Ecto neural progenitor cell (in vitro differentiated cells): ENCODE measurements at regions not wholly inside any gene's neighbourhood (a gene's known extent, or its start where the extent isn't known, plus 50 kb on each side); places are given as distances from the start of the nearest gene placed in this dataset.
"Not testable (repeated sequence)": the region's sequence is repeated elsewhere in the genome, so short reads cannot be mapped to it uniquely, and the experiment has no call there.

ENCODE experiments used
- DNase-seq: peaks from one replicate; pipeline ENCODE4 v3.0.0-alpha.2; 2018; ENCODE audit warnings: low spot score

DNA sequence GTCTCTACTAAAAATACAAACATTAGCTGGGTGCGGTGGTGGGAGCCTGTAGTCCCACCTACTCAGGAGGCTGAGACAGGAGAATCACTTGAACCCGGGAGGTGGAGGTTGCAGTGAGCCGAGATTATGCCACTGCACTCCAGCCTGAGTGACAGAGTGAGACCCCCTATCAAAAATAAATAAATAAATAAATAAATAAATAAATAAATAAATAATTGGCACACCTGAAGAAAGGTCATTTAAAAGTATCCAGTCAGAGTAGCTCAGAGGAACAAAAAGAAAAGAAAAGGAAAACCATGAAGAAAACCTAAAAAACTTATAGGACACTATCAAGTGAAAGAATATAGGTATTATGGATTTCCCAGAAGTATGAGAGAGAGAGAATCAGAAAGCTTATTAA lies 330.1 kb upstream of the AR start:
- DNase-seq, result not testable (repeated sequence)

DNA sequence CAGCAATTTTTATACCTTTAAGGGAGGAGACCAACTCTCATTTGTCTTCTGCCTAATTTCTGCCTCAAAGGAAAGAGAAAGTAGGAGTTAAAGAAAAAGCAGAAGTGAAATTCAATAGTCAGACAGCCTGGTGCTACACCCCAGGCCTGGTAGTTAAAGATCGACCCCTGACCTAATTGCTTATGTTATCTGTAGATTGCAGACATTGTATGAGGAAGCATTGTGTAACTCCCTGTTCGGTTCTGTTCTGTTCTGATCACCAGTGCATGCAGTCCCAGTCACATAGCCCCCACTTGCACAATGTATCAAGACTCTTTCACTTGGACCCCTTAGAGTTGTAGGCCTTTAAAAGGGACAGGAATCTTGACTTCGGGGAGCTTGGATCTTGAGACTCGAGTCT lies 335.9 kb upstream of the AR start:
- DNase-seq, result no peak

DNA sequence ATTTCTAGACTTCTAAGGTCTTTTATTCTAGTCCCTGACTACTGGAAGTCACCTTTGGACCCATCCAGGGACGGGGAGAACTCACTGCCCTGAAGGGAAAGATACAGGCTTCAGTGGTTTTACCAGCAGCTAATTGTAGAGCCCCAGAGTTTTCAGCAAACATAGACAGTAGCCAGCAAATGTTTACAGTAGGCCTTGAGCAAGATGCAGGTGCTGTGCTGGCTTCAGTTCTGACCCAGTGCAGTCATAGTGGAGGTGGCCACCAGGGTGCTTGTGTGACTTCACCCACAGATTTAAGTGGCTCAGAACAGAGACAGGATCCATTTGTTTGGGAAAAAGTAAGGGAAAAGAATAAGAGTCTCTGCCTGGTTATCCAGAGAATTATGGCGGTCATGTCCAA lies 384.4 kb upstream of the AR start:
- no peak for DNase-seq

DNA sequence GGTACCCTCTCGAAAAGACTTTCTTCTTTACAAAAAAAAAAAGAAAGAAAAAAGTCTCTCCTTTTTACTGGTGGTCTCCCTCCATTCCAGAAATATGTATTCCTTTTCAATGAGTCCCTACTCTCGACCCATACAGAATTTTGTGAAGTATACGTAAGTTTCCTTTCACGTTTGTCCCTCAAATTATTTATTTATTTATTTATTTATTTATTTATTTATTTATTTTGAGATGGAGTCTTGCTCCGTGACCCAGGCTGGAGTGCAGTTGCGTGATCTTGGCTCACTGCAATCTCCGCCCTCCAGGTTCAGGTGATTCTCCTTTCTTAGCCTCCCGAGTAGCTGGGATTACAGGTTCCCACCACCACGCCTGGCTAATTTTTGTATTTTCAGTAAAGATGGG lies 429.2 kb upstream of the AR start:
- no peak for DNase-seq

DNA sequence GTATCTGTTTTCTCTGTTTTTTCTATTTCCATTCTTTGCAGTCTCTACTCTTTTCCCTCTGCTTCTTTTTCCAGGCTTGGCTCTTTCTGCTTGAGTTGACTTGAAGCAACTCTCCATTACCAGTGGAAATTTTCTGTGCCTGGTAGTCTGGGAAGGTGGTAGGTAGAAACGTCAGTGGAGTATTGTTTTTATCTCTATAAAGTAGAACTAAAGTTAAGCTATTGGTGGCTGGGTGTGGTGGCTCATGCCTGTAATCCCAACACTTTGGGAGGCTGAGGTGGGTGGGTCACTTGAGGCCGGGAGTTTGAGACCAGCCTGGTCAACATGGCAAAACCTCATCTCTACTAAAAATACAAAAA lies 438.1 kb upstream of the AR start:
- no peak for DNase-seq

DNA sequence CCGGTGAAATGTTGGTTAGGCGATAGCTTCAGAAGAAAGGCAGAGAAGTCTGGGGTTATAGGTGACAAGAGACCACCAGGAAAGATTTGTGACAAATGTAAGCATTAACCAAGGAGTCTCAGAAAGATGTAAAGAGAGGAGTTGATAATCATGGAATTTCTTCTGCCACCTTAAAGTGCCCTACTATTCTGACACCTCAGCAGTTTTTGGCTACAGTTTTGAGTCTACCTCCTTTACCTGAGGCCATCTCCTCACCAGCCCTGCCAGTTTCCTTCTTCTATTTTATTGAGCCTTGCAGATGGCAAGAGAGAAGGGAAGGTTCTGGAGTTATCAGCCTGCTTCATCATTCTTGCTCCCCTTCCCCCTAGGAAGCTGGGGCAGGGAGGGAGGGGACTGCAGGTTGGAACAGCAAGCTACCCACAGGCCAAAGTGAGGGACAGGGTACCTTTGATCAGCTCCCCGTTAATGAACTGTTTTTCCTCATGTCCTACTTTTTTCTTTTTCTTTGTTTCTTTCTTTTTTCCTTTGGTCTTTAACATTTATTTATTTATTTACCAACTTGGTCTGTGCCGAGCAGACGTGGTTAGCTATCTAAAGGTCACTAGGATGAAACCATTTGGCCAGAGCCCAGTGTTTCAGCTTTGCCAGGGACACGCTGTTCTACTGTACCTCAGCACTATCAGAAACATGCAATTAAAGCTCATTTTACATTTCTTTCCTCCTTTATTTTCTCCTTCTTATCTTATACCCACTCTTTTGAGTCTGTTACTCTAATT lies 438.7 kb upstream of the AR start:
- no peak for DNase-seq

DNA sequence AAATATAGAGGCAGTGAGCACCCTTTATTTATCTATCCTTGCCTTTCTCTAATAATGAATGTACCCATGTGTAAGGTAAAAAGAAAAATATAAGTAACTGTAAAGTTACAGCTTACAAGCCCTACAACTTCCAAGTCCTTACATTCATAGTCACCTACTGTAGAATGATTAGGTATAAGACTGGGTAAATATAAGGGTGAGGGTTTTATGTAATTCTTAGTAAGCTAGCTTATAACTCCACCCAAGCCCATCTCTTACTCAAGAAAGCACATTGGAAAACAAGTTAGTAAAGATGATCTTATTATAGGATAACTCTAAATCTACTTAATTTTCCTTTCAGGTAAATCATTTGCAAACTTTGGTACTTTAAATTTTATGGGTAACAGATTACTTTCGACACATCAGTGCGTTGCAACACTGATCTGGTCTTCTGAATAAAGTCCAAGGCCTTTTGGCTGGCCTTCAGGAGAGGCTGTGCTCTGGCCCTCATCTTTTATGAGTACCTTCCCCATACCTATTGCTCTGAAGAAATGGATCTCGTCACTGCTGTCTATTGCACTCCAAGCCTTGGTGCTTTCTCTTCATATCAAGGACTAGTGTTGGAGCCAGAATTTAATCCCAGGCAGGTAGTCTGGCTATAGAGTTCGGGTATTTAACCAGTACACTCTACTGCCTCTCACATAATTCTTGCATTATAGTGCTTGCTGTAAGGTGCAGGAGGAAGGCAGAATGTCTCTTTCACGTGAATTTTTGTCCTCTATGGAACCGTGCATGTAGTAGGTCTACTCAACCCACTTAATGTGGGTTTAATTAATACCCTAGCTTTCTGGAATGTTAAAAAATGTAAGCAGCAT lies 443.6 kb upstream of the AR start:
- DNase-seq, result no peak

DNA sequence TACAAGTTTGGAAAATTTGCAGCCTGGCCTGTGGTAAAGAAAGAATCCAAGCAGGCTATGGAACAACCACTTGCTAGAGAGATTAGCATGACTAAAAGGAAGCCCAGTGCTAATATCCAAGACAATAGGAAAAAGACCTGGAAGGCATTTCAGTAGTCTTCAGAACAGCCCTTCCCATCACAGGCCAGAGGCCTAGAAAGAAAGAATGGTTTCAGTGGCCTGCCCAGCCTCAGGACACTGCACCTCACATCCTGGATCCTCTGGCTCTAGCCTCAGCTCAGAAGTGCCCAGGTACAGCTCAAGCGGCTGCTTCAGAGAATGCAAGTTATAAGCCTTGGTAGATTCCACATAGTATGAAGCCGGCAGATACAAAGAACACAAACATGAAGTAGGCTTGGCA lies 449.8 kb upstream of the AR start:
- no peak for DNase-seq

DNA sequence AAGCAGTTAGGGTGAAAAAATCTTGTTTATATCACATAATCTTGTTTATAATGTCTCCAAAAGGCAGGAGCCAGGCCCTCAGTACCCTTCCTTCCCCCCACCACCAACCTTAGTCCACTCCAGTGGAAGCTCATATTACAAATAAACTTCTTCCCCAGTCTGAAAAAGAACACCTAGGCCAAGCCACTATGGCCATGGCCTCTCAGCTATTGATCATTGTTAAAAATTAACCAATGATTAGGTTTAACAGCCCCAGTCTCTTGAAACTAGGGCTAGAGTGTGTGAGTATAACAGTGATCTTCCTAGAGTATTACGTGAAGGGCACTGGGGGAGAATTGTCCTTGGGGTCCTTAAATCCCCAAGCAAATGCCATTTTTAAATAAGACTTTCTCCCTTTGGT lies 411.9 kb upstream of the EDA2R start:
- DNase-seq, result no peak

DNA sequence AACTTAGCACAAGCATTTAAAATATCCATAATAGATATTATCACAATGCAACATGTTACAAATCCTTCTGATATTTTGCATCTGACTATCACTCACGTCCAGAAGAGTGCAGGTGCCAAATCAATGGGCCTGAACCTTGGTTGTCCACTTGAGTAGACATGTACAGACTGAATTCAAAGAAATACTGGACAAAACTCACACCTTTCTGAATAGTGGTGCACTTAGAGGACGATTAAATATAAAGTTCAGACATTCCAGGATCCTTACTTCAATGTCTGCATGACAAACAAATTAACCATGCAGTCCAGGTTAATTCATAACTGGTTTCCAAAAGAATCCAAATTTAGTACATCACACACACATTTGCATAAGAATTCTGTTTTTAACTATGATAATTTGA lies 406.0 kb upstream of the EDA2R start:
- DNase-seq, result no peak

DNA sequence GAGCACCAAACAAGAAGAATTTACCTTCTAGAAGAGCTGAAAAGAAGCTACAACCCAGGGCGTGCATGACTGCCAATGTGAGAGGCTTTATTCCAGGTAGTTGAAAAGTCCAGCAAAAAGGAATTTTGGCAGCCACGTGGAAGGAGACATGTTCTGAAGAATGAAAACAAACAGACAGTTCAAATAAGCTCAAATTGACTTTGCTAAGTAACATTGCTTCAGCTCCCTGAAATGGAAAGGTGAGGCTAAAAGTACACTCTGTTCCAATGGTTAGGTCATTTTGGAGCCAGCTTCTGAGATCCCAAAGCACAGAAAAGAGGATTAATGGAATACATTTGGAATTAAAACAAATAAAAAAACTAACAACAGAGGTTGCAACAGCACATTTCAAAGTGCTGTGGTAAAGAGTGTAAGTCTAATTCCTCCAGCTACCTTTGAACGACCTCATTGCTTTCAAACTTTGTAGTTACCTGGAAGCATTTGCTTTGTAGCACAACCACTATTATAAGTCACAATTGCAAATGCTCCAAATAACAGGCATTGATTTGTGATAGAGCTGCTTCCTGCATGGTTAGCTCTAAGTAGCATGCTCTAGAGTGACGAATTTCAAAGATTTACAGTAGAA lies 405.3 kb upstream of the EDA2R start:
- no peak for DNase-seq

DNA sequence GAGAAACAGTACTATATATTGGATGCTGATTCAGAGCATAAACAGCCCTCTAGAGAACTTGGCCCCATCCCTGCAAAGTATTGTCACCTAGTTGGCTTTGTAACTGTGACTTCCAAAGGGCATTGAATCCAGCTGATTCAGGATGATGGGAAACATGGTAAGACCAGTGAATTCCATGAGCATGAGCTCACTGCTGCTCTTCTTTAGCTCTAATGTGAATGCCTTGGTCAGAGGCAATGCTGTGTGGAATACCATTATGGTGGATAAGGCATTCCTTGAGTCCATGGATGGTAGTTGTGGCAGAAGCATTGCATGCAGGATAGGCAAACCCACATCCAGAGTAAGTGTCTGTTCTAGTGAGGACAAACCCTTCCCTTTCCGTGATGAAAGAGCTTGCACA lies 365.6 kb upstream of the EDA2R start:
- DNase-seq, result no peak

DNA sequence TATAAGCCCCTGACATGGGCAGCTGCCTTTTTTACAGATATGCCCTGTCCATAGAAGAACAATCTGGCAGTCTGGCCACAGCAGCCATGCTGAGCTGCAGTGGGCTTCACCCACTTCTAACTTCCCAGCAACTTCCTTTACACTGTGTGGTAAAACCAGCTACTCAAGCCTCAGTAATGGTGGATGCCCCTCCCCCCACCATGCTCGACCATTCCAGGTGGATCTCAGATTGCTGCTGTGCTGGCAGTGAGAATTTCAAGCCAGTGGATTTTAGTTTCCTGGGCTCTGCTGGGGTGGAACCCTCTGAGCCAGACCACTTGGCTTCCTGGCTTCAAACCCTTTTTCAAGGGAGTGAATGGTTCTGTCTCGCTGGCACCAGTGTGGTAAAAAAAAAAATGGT lies 355.9 kb upstream of the EDA2R start:
- DNase-seq, result no peak

DNA sequence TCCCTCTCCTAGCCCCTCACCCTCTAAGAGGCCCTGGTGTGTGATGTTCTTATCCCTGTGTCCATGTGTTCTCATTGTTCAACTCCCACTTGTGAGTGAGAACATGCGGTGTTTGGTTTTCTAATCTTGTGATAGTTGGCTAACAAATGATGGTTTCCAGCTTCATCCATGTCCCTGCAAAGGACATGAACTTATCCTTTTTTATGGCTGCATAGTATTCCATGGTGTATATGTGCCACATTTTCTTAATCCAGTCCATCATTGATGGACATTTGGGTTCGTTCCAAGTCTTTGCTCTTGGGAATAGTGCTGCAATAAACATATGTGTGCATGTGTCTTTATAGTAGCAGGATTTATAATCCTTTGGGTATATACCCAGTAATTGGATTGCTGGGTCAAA lies 353.2 kb upstream of the EDA2R start:
- DNase-seq, result not testable (repeated sequence)

DNA sequence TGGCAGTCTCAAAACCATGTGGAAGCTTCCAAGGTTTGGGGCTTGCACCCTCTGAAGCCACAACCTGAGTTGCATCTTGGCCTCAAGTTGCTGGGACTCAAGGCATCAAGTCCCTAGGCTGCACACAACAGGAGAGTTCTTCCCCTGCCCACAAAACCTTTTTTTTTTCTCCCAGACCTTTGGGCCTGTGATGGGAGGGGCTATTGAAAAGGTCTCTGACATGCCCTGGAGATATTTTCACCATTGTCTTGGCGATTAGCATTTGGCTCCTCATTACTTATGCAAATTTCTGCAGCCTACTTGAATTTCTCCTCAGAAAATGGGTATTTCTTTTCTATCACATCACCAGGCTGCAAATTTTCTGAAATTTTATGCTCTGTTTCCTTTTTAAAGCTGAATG lies 349.5 kb upstream of the EDA2R start:
- no peak for DNase-seq

DNA sequence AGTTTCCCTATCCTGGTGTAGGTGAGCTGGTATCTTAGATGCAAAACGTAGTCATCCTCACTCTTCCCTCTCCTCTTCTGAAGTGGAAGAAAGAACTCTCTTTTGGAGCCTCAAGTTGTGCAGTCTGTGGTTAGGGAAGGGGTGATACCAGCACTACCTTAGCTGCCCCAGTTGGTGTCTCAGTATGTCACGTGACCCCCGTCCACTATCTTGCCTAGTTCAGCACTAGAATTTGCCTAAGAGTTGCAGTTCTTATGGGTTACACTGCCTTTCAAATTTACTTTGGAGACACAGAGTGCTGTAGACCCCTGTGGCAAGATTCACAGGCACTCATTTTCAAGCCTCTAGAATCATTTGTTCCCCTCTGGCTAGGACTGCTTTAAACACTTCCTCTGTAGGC lies 322.8 kb upstream of the EDA2R start:
- DNase-seq, result no peak

DNA sequence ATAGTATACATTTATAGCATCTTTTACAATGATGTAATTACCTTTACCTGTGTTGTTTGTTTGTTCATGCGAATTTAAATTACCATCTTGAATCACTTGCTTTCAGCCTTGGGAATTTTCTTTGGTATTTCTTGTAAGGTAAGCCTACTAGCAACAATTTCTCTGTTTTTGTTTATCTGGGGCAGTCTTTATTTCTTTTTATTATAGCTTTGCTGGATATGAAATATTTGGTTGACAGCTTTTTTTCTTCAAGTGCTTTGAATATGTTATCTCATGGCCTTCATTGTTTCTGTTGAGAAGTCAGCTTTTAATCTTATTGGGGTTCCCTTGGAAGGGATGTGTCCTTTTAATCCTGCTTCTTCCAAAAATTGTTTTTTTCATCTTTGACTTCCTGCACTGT lies 292.8 kb upstream of the EDA2R start:
- no peak for DNase-seq

DNA sequence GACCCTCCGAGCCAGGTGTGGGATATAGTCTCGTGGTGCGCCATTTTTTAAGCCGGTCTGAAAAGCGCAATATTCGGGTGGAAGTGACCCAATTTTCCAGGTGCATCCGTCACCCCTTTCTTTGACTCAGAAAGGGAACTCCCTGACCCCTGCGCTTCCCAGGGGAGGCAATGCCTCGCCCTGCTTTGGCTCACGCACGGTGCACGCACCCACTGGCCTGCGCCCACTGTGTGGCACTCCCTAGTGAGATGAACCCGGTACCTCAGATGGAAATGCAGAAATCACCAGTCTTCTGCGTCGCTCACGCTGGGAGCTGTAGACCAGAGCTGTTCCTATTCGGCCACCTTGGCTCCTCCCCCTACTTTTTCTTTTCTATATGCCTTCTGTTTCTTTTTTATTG lies 291.6 kb upstream of the EDA2R start:
- not testable (repeated sequence) for DNase-seq

DNA sequence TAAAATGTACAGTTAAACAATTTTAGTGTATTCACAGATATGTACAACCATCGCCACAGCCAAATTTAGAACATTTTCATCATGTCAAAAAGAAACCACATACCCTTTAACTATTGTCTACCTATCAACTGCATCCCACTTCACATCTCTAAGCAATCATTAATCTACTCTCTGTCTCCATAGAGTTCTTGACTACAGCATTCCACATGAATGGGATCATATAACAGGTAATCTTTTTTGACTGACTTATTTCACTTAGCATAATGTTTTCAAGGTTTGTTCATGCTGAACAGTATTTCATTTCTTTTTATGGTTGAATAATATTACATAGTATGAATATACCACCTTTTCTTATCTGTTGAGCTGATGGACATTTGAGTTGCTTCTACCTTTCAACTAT lies 281.4 kb upstream of the EDA2R start:
- DNase-seq, result no peak

DNA sequence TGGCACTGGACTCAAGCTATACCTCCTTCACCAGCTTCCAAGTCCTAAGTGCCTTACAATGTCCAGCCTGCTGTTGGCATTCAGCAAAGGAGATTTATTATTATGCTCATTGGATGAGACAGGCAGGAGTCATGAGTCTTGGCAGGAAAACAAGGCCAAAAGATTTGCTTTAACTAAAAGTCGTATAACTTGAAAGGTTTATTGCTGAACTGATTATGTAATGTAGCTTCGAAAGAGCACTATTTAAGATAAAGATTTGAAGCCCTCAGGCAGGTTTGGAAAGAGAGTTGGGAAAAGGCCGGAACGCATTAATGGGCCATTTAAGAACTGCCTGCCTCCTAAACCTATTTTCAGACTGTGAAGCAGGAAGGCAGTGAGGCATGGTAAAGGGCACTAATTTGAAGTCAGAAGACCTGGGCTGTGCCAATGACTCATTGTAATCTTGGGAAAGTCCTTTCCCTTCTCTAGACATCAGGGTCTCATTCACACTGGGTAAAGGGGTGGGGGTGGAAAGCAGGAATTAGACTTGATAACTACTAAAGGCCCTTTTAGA lies 280.5 kb upstream of the EDA2R start:
- DNase-seq, result no peak

DNA sequence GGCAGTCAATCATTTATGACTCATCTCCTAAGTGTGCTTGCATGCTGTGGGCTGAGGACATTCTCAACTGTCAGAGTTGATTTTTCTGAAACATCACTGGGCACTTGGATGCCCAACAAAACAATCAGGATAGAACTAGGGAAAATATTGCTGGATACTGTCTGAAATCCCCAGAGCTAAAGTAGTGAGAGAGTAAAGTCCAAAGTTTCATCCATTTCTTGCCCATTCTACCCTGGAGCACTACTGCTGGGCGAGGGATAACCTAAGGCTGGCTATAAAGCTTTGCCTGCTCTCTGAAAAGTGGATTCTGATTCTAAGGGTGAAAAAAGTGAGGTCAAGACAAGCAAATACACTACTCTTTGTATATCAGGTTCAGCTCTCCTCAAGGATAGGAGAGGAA lies 279.6 kb upstream of the EDA2R start:
- DNase-seq, result no peak

DNA sequence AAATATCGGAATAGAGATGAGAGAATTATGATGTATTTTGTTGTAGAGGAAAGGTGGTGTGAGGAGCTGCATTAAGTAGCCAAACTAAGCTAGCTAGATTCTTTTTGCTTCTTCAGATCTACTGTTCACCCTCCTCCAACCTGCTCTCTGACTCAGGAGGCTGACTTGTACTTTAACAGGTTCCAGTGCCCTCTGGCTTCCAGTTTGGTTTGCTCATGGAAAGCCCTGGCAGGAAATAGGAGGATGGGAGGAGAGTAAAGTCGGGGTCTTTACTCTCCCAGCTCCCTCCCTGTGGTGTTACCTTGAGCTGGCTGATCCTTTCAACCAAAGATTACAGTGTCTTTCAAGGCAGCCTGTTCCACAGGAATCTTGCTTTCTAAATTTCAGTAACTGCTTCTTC lies 277.0 kb upstream of the EDA2R start:
- DNase-seq, result no peak

DNA sequence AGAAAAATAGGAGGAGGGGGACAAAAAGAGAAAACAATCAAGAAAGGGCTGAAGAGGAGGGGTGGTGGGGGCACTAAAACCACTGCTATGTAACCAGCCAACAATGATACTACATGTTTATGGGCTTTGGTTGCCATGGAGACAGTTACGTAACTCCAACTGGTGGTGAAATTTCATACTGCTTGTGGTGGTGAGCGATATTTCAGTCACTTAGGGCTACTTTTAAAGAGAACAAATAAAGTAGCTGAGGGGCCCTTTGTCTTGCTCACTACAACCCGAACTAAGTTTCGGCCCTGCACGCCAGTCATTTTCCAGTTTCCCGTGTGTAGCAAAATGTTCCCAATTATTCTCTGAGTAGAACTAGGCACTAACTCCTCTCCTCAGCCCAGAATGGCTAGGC lies 275.2 kb upstream of the EDA2R start:
- no peak for DNase-seq
